ENCODE measurements at regions not wholly inside any gene's neighbourhood (a gene's known extent, or its start where the extent isn't known, plus 50 kb on each side); places are given as distances from the start of the nearest gene placed in this dataset.

DNA sequence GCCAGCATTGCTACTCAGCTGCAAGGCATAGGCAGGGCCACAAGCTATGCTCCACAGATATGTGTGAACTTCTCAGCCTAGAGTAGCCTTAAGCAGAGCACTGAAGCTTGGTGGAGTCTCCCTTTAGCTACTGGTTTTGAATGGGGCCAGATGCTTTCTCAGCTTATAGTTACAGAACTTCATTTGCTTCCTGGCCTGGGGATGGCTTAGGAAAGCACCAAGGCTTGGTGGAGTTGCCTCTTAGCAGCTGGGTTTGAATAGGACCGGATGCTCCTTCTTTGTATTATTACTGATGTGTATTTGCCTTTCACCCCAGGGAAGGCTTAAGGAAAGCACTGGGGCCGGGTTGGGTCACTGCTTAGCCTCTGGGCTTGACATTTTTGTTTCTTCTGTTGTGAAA is 497.8 kb upstream of the SEMA6A start:
- TF ChIP-seq CTCF (conservative IDR thresholded peaks at IDR 0.05), result no peak
- Mint-ChIP-seq H3K27me3 (ENCODE audit: low read depth) (no peaks in the 10 kb centered on the region), H3K4me1 (no peaks in the 10 kb centered on the region), H3K9me3 (peaks cover 11% of the 10 kb centered on the region), H3K4me3 (no peak overlapping the region), H3K36me3 (ENCODE audit: low read depth) (peaks cover 3% of the 10 kb centered on the region), H3K27ac (ENCODE audit: unreplicated experiment) (no peak overlapping the region)
- DNase-seq (ENCODE audit: low read depth, low spot score), result no peak

- Mint-ChIP-seq H3K36me3 (ENCODE audit: low read depth) (no peaks in the 10 kb centered on the region), H3K27ac (ENCODE audit: unreplicated experiment) (no peak overlapping the region), H3K4me3 (no peak overlapping the region), H3K27me3 (ENCODE audit: low read depth) (no peaks in the 10 kb centered on the region), H3K4me1 (no peaks in the 10 kb centered on the region), H3K9me3 (no peaks in the 10 kb centered on the region)
- TF ChIP-seq CTCF (conservative IDR thresholded peaks at IDR 0.05), result no peak
- no peak for DNase-seq (ENCODE audit: low read depth, low spot score)
Observed at GRCh38 chr5:117065800-117066199, 491.2 kb upstream of the SEMA6A start.

DNA sequence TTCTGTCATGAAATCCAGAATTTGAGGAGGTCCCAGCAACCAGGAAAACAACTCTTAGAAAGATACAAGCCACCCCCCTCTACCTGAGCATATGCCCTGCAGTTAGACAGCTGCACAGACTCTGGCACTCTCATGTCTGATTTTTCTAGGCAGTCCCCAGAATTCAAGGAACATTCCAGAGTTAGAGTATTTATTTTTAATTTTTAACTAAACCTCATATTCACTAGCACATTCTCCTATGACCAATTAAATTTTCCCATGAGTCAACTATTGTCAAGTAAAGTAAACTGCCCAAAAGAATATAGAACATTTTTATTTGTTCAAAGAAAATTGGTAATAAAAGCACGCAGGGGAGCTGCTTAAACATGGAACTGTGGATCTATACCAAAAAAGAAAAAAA is 490.5 kb upstream of the SEMA6A start:
- H3K4me3 Mint-ChIP-seq, result no peak overlapping the region
- TF ChIP-seq CTCF (conservative IDR thresholded peaks at IDR 0.05), result no peak
- no peaks in the 10 kb centered on the region for H3K9me3 Mint-ChIP-seq
- no peaks in the 10 kb centered on the region for H3K4me1 Mint-ChIP-seq
- no peak overlapping the region for H3K27ac Mint-ChIP-seq (ENCODE audit: unreplicated experiment)
- H3K27me3 Mint-ChIP-seq (ENCODE audit: low read depth), result no peaks in the 10 kb centered on the region
- no peak for DNase-seq (ENCODE audit: low read depth, low spot score)
- no peaks in the 10 kb centered on the region for H3K36me3 Mint-ChIP-seq (ENCODE audit: low read depth)

GRCh38 chr5:117060099-117060498 is 485.5 kb upstream of the SEMA6A start:
- Mint-ChIP-seq H3K4me3 (no peak overlapping the region), H3K4me1 (peaks cover 12% of the 10 kb centered on the region), H3K36me3 (ENCODE audit: low read depth) (no peaks in the 10 kb centered on the region), H3K27me3 (ENCODE audit: low read depth) (no peaks in the 10 kb centered on the region), H3K9me3 (no peaks in the 10 kb centered on the region), H3K27ac (ENCODE audit: unreplicated experiment) (no peak overlapping the region)
- no peak for TF ChIP-seq CTCF (conservative IDR thresholded peaks at IDR 0.05)
- no peak for DNase-seq (ENCODE audit: low read depth, low spot score)

DNA sequence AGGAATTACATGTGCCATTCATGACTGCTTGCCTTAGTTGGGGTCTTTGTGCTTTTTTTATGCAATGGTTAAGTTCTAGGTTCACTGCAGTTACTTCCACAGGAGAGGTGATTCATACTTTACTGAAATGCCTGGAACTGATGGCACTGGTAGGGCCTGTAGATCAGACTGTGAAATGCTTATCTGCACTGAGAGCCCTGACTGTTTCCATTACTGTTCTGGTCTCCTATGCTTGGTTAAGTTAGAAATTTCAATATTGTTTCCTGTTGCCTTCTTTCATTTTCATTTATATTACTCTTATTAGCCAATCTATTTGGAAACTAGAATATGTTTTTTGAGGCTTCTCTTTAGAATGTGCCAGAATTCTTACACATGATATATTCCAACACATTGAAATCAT is 484.1 kb upstream of the SEMA6A start:
- H3K4me1 Mint-ChIP-seq, result peaks cover 22% of the 10 kb centered on the region
- no peak for TF ChIP-seq CTCF (conservative IDR thresholded peaks at IDR 0.05)
- no peak overlapping the region for H3K4me3 Mint-ChIP-seq
- H3K27me3 Mint-ChIP-seq (ENCODE audit: low read depth), result no peaks in the 10 kb centered on the region
- H3K36me3 Mint-ChIP-seq (ENCODE audit: low read depth), result no peaks in the 10 kb centered on the region
- no peak for DNase-seq (ENCODE audit: low read depth, low spot score)
- H3K9me3 Mint-ChIP-seq, result no peaks in the 10 kb centered on the region
- H3K27ac Mint-ChIP-seq (ENCODE audit: unreplicated experiment), result no peak overlapping the region

DNA sequence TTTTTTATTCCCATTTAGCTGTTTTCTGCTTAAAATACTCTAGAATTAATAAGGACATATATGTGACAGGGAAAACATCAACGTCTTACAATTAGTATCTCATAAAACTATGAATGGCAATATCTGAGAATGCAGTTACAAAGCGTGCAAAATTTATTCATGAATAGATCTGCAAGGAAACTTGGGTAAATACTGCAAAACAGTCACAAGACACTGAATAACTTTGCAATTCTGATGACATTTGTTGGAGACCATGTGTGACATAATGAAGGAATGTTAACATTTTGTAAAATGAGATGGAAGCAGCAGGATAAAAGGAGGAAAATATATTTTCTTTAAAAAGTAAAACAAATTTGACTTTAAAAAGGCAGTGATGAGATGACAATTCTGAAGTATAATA is 480.9 kb upstream of the SEMA6A start:
- Mint-ChIP-seq H3K4me3 (no peak overlapping the region), H3K27me3 (ENCODE audit: low read depth) (no peaks in the 10 kb centered on the region), H3K27ac (ENCODE audit: unreplicated experiment) (no peak overlapping the region), H3K4me1 (peaks cover 22% of the 10 kb centered on the region), H3K9me3 (no peaks in the 10 kb centered on the region), H3K36me3 (ENCODE audit: low read depth) (no peaks in the 10 kb centered on the region)
- TF ChIP-seq CTCF (conservative IDR thresholded peaks at IDR 0.05), result no peak
- DNase-seq (ENCODE audit: low read depth, low spot score), result no peak

All from neural crest cell (in vitro differentiated cells).